HFF-Myc (cell line): ENCODE measurements at regions not wholly inside any gene's neighbourhood (a gene's known extent, or its start where the extent isn't known, plus 50 kb on each side); places are given as distances from the start of the nearest gene placed in this dataset.

ENCODE experiments used
- DNase-seq: peaks from one replicate; pipeline ENCODE4 v3.0.0-alpha.2; 2011; ENCODE audit warnings: low read depth; ENCODE audit errors: extremely low read depth
- H3K4me3 ChIP-seq: replicated peaks from 2 replicates; pipeline ENCODE4 v1.5.1; 2011; ENCODE audit warnings: low read depth, mild to moderate bottlenecking, control low read depth, low read length
- CTCF ChIP-seq: IDR thresholded peaks from 2 replicates; pipeline ENCODE4 v1.5.1; 2012; ENCODE audit warnings: mild to moderate bottlenecking, low read depth, low read length, control low read depth; ENCODE audit errors: missing control alignments

- H3K4me3 ChIP-seq, result no peak overlapping the region
- TF ChIP-seq CTCF, result no peak
- no peak for DNase-seq
Observed at GRCh38 chr2:57386305-57386704, 660.3 kb upstream of the VRK2 start.

DNA sequence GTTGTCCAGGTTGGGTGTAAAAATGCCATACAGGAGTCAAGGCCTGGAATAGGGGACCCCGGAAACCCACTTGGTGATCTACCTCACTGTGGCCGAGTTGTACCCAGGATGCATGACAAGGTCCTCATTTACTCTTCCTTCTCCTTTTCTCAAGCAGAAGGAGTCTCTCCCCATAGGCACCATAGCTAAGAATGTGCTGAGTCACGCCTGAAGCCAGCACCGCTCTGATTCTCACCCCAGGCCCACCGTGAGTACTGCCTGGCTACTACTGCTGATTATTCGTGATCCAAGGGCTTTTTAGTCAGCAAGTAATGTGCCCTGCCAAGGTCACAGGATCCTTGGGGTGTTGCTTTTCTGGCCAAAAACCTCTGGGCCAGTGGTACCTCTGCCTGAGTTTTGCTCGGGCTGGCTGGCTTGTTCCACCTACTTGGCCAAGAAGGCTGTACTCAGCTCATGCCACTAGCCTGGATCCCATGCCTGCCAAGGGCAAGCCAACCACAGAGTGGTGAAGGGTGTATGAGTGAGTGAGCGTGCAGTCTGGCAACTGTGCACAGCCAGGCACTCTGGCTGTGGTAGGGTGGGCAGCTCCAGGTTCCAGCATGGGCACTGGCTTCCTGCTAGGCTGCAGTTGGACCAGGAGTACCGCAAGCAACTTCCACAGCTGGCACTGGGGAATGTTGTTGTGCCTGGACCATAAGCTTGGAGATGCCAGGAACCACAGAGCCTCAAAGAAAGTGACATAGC is 650.1 kb upstream of the VRK2 start:
- no peak for TF ChIP-seq CTCF
- no peak overlapping the region for H3K4me3 ChIP-seq
- no peak for DNase-seq

DNA sequence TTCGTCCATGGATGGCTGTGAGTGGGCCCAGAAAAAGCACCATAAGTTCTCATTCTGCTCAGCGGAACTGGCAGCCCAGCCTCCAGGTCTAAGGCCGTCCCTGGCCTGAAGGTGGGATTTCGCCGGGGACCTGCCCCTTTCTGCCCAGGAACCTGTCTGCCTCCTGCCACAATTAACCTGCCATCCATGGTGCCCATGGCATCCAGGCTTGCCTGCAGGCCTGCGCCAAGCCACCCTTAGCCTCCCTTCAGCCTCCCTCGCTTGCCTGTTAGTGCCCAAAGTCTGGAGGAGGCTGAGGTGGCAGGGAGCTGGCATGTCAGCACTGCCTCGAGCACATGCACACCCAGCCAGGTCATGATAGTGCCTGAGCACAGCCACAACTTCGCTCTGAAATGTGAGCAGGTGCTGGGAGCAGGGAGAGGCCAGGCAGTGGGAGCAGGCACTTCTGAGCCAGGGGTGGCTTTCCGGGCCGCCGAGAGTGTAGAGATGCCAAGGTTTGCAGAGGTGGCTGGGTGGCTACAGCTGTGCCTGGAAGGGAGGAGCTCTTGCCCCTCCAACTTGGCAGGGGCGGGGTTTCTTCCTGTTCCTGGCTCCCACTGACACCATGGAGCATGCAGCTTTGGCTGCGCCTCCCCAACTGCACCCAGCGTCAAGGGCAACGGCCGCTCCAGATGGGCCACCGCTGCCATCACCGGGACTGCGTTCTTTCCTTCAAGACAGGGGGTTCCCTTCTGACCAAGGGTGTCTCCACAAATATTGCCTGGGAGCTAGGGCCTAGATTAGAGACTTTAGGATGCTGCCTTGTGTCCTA is 648.9 kb upstream of the VRK2 start:
- H3K4me3 ChIP-seq, result no peak overlapping the region
- no peak for TF ChIP-seq CTCF
- DNase-seq, result no peak

DNA sequence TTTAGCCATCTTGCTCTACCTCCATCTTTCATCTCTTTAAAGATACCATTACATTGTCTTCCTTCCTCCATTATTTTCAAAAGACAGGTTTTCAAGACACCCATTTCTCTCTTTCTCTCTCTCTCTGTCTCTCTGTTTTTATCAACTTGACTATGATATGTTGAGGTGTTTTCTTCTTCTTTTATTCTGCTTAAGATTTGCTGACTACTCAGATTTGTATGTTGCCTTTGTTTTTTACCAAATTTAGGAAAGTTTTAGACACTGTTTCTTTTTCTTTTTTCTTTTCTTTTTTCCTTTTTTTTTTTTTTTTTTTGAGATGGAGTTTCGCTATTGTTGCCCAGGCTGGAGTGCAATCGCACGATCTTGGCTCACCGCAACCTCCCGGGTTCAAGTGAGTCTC is 647.5 kb upstream of the VRK2 start:
- no peak for DNase-seq
- no peak overlapping the region for H3K4me3 ChIP-seq
- TF ChIP-seq CTCF, result no peak

DNA sequence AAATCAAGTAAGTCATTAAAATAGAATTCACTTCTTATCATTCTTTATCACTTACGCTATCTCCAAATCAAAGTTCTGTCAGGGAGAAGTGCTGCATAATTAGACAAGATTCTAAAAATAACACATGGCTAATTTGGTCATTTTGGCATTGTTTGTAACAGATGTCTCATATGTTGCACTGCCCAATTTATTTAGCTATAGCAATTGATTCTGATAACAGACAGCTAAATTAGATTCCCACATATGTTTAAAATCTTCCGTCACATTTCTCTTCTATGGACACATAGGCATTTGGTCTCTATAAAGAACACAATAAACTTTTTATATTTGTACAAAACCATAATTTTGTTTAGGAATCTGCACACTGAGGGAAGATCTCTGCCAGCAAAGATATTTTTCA is 644.5 kb upstream of the VRK2 start:
- no peak for TF ChIP-seq CTCF
- H3K4me3 ChIP-seq, result no peak overlapping the region
- no peak for DNase-seq

GRCh38 chr2:57402755-57403154 is 643.9 kb upstream of the VRK2 start:
- no peak for TF ChIP-seq CTCF
- no peak for DNase-seq
- H3K4me3 ChIP-seq, result no peak overlapping the region
